ENCODE measurements at regions not wholly inside any gene's neighbourhood (a gene's known extent, or its start where the extent isn't known, plus 50 kb on each side); places are given as distances from the start of the nearest gene placed in this dataset.
A peak's percentile ranks its signal among the peaks of the same experiment; 100 is the strongest.

DNA sequence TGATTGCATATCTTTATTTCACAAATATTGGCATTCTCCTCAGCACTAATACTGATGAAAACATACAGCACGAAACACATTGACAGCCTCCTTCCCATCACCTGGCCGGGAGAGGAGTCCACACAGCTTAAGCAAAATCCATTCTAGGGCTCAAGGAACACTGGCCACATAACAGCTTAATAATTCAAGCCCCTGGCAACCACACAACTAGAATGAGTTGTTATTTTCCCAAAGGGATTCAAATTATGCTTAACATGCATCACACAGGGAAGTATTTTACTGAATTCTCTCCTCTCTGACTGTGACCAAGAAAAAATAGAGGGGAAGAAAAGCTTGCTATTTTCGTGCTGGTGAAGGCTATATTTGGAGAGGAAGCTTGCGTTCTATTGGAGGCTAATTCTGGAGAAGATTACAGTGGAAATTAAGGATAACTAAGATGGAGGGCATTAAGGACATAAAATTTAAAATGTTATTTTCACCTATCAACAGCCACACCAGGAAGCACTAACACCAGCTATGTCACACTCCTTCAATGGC lies 198.5 kb downstream of the ADGRG6 start:
- intact Hi-C loops (cut with DNase I): no loop called here
- peak in 1 of 42 donors; percentile 6 for DNase-seq

DNA sequence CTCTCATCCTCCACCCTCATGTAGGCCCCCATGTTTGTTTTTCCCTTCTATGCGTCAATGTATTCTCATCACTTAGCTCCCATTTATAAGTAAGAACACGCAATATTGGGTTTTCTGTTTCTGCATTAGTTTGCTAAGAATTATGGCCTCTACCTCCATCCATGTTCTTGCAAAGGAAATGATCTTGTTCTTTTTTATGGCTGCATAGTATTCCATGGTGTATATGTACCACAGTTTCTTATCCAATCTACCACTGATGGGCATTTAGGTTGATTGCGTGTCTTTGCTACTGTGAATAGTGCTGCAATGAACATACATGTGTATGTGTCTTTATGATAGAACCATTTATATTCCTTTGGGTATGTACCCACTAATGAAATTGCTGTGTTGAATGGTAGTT lies 200.0 kb downstream of the ADGRG6 start:
- DNase-seq: no peak
- intact Hi-C loops (cut with DNase I): no loop called here

DNA sequence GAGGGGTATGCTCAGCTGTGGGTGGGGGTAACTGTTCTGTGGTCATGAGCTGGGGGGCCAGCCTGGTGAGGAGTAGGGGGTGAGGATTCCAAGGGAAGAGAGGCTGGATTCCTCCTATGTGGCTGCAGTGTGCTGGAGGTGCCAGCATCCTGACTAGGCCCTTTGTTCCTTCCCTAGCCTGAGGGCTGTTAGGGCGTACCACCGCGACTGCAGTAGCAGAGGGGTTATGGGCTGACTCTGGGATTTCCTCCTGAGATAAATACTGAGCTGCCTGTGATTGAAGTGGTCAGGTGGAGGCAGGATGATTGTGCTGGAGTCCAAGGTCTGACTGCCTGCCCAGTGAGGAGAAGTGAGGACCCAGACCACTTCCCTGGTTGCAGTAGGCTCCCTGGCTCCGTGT lies 205.3 kb downstream of the ADGRG6 start:
- intact Hi-C loops (cut with DNase I): no loop called here
- DNase-seq: no peak

DNA sequence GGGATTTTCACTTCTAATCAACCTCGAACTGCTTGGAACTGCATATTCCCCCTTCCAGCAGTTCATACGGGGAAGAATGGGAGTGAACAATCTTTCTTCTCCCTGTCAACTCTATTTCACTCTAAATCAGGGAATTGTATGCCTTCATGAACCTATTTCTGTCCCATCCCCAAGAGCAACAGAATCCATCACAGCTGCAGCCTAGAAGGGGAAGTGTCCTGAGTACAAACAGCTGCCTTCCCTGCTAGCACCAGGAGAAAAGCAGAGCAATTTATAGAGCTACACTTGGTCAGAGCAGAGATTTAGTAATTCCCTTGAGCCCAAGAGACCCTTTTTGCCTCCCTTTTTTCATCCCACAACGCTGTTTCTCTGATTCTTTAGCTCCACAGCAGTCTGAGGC lies 208.4 kb downstream of the ADGRG6 start:
- no peak for DNase-seq
- intact Hi-C loops (cut with DNase I): no loop called here

DNA sequence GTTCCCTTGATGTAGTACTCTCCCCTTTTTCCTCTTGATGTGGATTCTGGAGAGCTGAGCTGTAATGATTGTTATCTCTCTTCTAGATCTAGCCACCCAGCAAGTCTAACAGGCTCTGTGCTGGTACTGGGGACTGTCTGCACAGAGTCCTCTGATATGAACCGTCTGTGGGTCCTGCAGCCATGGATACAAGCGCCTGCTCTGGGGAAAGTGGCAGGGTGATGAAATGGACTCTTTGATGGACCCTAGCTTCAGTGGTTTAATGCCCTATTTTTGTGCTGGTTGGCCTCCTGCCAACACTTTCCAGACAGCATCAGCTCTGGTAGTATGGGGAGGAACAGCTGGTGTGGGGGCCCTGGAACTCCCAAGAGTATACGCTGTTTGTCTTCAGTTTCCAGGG lies 216.3 kb downstream of the ADGRG6 start:
- intact Hi-C loops (cut with DNase I): no loop called here
- DNase-seq: no peak

DNA sequence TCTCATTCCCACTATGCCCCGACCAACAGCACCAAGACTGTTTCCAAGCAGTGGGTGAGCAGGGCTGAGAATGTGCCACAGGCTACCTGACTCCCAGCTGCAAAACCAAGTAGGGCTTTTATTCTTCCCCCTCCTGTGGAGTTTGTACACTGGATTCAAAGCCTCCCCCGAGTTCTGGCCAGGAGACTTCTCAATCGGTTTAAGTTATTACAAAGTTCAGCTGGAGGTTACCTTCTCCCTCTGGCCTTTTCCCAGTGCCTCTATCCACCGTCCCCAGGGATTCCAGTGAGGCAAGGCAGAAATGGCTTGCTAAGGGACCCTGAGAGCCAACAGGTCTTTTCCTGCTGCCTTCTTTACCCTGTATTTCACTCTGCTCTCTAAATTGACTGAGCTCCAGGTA lies 217.0 kb downstream of the ADGRG6 start:
- DNase-seq: no peak
- intact Hi-C loops (cut with DNase I): no loop called here

DNA sequence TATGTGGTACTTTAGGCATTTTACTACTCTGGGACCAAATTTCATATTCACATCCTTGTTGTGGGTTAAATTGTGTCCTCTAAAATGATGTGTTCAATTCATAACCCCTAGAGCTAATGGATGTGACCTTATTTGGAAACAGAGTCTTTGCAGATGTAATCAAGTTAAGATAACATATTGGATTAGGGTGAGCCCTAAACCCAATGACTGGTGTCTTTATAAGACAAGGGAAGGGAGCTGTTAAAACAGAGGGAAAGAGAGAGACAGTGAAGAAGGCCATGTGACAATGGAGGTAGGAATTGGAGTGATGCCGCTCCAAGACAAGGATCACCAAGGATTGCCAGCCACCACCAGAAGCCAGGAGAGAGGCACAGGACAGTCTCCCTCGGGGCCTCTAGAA lies 220.0 kb downstream of the ADGRG6 start:
- intact Hi-C loops (cut with DNase I): no loop called here
- DNase-seq: no peak

DNA sequence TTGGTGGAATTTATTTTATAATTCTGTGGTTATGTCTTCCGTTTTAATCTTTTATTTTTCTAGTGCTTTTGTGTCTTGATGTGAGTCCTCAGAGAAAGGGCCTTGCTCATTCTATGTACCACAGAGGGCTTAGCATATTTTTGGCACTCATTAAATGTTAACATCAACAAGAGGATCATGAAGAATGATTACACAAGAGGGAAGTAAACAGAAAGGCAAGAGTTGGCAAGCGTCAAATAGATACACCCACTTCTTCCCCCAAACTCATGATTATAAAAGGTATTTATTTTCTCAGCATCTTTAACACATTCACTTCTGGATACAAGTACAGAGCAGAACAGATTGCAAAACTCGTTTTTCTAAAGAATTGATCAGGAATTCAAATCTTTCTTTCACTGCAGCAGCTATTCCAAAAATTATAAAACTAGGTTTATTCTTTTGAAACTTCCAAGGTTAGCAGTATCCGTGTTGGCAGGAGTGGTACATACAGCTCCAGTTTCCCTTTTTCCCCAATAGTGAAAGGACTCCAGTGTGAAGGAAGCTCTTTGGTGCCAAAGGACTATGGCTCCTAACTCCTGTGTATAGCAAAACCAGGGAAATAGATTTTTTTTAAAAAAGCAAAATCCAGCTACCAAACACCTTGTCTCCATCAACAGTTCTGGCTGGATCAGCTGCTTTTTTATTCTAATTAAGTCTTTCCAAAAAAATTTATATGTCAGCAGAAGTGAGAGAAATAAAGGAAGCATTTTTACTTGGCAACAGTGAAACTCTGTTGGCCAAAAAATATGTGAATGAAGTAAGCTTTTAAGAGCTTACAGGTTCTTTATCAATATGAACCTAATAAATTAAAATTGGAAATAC lies 221.9 kb downstream of the ADGRG6 start:
- DNase-seq: no peak
- intact Hi-C loops (cut with DNase I): no loop called here

DNA sequence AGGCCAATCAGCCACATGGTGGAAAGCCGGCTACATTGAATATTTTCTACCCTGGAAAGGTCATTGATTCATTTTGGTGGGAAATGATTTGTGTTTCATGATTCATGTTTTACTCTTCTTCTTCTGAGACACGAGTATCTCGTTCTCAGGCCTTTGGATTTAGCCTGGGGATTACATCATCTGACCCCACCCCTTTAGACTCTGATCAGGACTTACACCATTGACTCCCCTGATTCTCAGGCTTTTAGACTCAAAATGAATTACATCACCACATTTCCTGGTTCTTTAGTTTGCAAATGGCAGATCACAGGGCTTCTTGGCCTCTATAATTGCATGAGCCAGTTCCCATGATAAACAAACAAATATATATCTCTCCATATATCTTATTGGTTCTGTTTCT lies 228.8 kb downstream of the ADGRG6 start:
- DNase-seq: no peak
- intact Hi-C loops (cut with DNase I): no loop called here

DNA sequence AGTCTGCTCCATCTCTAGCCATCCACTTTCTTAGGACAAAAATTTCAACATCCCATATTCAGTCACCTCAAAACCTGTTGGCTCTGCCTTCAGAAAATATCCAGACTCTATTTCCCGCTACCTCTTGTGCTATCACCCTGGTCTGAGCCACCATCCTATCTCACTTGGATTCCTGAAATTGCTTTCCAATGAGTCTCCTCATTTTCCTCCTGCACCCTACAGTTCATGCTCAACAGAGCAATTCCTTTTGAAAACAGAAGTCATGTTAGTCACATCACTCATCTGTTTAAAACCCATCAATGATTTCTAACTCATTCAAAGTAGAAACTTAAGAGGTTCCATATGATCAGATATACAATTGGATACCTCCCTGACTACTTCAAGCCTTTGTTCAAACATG lies 229.9 kb downstream of the ADGRG6 start:
- no peak for DNase-seq
- intact Hi-C loops (cut with DNase I): no loop called here

DNA sequence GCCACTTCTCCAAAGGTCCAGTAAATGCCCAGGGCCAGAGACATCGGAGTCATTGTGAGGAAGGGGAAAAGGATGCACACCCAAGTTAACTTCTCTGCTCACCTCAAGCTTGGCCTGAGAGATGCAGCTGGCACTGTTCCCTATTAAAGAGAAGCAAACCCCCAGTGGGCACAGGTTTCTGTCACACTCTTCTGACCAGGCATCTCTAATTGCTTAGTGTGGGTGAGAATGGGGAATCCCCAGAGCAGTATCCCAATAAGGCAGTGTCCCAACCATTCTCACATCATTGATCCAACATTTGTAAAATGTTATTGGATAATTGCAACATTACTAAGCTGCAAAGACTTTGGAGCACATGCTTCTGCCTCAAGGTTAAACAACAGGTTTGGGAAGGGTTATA lies 232.3 kb downstream of the ADGRG6 start:
- intact Hi-C loops (cut with DNase I): no loop called here
- no peak for DNase-seq

DNA sequence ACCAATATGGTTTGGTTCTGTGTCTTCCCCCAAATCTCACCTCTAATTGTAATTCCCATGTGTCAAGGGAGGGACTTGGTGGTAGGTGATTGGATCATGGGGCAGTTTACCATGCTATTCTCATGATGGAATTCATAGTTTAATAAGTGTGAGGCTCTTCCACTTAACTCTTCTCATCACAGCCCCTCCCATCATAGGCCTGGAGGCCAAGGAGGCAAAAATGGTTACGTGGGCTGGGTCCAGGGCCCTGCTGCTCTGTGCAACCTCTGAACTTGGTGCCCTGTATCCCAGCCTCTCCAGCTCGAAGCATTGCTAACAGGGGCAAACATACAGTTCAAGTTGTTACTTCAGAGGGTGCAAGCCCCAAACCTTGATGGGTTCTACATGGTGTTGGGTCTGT lies 232.7 kb downstream of the ADGRG6 start:
- DNase-seq: no peak
- intact Hi-C loops (cut with DNase I): no loop called here

DNA sequence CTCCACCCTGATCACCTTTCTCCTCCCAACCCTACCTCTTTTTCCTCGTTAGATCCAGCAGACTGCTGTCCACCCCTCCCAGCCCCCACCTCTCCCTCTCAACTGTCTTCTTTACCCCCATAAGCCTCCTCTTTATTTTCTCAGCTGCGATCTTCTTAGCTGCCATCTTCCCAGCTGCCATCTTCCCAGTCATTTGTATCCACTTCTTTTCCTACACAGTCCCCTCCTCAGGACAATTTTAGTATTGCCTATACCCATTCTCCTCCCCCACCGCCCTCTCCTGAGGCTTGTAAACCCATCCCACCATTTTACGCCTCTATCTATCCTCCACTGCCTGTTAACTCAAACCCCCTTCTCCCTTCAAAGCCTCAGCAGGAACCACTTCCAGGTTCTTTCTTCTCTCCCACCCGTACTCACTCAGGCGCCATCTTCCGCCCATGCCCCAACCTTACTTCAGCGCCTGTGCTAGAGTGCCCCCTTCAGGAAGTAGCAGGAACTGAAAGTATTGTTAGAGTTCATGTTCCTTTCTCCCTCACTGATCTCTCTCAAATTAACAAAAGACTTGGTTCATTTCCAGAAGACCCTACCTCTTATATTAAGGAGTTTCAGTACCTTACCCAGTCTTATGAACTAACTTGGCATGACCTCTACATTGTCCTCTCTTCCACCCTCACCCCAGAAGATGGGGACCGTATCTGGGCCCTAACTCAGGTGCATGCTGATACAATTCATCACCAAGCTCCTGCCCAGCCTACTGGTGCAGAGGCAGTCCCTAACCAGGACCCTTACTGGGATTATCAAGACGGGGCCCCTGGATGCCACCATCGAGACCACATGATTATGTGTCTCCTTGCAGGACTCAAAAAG lies 236.0 kb downstream of the ADGRG6 start:
- DNase-seq: no peak
- intact Hi-C loops (cut with DNase I): no loop called here

DNA sequence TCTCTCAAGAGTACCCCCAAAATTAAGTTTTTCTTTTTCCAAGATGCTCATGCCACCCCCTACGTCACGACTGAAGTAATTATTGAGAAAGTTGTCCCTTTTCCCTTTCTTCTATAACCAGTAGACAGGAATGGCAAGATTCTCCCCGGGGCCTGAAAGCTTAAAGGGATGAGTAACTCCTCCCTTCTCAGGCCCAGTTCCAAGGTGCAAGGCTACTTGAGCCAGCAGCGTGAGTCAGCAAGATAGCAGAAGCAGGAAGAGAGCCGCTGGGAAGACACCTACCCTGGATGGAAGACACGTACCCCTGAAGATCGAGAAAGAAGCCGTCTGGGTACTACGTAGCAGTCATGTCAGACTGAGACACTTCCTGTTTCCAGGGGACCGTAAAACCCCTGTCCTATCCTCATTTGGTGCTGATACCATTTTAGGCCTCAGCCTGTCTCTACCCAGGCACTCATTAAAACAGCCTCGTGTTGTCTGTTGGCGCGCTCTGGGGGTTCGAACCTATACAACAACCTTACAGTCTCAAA lies 241.0 kb downstream of the ADGRG6 start:
- intact Hi-C loops (cut with DNase I): no loop called here
- no peak for DNase-seq

DNA sequence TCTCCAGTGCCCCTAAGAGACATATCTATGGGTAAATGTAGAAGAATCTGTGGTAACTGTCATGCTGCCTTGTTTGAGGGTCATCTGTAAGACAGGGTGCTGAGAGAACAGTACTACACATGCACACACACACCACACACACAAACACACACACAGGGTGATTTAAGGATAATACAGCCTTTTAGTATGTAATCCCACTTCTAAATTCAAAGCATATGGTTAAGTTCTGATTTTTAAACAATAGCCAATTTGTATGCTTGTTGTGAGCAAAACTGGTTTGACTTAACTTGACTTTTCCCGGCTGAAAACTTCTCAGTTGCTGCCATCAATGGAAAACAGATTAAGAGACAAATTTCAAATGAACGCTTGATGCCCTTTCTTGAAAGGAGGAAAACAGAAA lies 241.8 kb downstream of the ADGRG6 start:
- DNase-seq: no peak

DNA sequence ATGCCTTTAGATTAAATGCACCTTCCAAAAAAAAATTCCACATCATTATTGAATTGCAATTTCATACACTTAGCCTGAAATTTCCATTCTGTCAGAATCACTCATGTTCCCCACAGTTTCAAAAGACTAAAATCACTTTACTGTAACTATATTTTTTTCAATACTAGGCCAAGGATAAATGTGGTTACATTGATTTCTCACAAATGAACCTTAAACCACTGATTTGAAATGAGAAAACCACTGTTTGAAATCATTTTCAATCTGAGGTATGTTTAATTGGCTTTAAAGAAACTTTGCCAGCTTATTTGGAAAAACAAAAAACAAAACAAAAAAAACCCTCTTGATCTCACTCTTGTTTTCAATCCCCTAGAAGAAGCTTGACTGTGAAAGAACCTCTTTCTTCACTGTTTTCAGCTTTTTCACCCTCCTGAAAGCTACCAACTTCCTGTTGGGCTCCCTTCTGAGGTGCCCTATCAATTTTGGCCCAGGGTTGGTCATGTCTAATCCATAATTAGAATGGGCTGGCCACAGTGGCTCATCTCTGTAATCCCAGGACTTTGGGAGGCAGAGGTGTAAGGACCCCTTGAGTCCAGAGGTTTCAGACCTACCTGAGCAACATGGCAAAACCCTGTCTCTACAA lies 242.5 kb downstream of the ADGRG6 start:
- intact Hi-C loops (cut with DNase I): no loop called here
- DNase-seq: no peak

More for the DNA sequence above, 241.8 kb downstream of the ADGRG6 start:
- intact Hi-C loops (cut with DNase I): no loop called here

DNA sequence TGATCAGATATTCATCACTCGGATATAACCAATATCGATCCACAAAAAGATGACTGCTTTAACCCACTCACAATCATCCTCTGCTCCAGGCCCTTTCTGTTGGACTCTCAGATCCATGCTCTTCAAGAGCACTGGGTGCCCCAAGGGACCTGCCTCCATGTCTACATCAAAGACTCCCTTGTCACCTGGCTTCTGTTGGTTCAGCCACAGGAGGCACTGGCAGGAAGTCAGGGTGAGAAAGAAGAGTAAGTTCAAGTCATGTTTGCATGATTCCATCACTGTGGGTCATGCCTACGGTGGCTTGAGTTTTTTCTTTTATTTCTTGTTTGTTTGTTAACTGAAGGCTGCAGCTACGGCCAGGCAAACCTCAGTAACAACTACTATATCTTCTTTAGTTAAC lies 243.3 kb downstream of the ADGRG6 start:
- no peak for DNase-seq

DNA sequence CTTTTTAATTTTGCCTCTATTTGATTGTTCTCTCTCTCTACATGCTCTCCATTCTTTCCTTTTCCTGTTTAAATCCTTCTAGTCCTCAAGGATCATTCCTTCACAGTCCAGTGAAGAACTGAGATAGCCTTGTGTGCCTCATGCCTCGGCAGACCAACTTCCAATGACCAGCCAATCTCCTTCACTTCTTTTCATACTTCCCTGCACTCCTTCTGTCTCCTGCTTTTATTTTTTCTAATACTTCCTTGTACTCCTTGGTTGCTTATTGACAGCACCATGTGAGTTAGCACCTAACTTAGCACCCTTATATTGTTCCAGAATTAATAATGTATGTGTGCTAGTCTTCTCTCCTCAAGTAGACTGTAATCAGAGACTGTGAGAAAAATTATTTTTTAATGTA lies 246.8 kb downstream of the ADGRG6 start:
- intact Hi-C loops (cut with DNase I): no loop called here
- no peak for DNase-seq

More for the DNA sequence above, 243.3 kb downstream of the ADGRG6 start:
- intact Hi-C loops (cut with DNase I): no loop called here

DNA sequence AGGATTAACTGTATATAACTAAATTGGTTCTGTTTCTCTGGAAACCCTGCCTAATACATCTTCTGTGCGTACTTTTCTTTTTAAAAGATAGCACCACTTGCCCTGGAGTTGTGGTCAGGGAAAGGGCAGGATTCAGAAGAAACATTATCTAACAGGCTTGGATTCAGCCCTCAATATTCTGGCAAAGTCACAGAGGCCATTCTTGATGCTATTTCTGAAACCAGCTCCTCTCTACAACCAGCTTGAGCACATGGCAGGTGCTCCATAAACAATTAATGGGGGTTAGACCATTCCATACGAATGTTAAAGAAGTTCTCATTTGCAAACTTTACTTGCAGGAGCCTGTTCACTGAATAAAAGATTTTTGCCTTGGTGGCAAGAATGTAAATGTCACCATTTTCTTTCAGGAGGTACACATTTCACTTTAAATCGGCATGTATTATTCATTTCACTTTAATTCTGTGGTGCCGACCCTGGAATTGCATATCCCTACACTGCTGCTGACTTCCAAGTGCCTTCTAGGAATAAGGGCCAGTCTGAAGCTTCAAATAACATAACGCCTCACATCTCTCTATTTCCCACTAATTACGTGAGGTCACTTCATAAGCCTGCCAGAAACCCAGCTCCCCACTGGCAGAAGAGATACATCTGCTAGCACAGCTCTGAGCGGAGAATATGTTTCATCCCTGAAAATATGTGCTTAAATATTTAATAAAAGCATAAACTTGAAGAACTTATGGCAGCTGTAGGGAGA lies 248.7 kb downstream of the ADGRG6 start:
- no peak for DNase-seq

More for the DNA sequence above, 248.7 kb downstream of the ADGRG6 start:
- intact Hi-C loops (cut with DNase I): no loop called here

Measured in head of caudate nucleus (tissue), 42 donors.